ENCODE measurements at regions not wholly inside any gene's neighbourhood (a gene's known extent, or its start where the extent isn't known, plus 50 kb on each side); places are given as distances from the start of the nearest gene placed in this dataset.

DNA sequence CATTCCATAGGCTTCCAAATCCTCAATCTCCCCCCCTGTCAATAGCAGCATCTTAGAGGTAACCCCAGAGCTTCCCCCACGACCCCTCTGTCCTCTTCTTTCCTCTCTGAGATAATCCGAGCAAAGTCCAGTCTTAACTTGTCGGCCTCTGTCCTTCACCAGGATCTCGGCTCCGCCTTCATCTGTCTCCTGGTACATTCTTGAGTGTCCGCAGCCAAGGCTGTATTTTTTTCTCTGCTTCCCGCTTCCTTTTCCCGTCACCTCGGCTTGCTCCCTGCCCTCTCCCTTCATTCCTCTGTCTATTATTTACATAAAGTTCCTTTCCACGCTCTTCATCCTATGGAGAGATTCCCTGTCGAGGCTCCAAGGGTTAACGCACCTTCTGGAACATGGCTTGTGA lies 153.9 kb upstream of the GSC start:
- Histone ChIP-seq H3K18ac (ENCODE audit: low read length) (no peak overlapping the region), H3K14ac (ENCODE audit: low read length) (no peak overlapping the region), H3K4ac (ENCODE audit: low read length) (no peak overlapping the region), H3K4me1 (ENCODE audit: control insufficient read depth in 2 of 2, insufficient read depth in 1 of 2, low read depth in 1 of 2, low read length in 2 of 2) (no peaks in the 10 kb centered on the region), H3K27ac (replicated peaks; ENCODE audit: low read length) (no peak overlapping the region), H3K4me3 (ENCODE audit: low read length in 2 of 2) (no peak overlapping the region), H2BK5ac (ENCODE audit: low read length) (no peak overlapping the region), H3K36me3 (replicated peaks in 1 of 2; ENCODE audit: control insufficient read depth in 2 of 2, insufficient read depth in 2 of 2, low read length in 2 of 2) (no peaks in the 10 kb centered on the region), H2AK5ac (ENCODE audit: low read depth, low read length) (no peak overlapping the region), H4K91ac (ENCODE audit: low read depth, low read length, poor library complexity) (no peak overlapping the region), H2AFZ (ENCODE audit: low read length) (no peak overlapping the region), H3K27me3 (ENCODE audit: control insufficient read depth in 3 of 3, insufficient read depth in 3 of 3, low read depth in 1 of 3, low read length in 3 of 3) (no peaks in the 10 kb centered on the region), H3K9ac (ENCODE audit: low read depth, low read length, poor library complexity) (no peak overlapping the region), H3K4me2 (ENCODE audit: insufficient read depth, low read length, poor library complexity, severe bottlenecking) (no peak overlapping the region), H3K23ac (ENCODE audit: low read depth, low read length, poor library complexity) (no peak overlapping the region), H4K8ac (ENCODE audit: low read depth, low read length) (no peak overlapping the region), H3K9me3 (replicated peaks in 1 of 2; ENCODE audit: control insufficient read depth in 2 of 2, insufficient read depth in 1 of 2, low read depth in 1 of 2, low read length in 2 of 2) (no peaks in the 10 kb centered on the region), H2BK15ac (ENCODE audit: low read length) (no peak overlapping the region), H3K79me1 (ENCODE audit: low read depth, low read length) (no peaks in the 10 kb centered on the region), H2BK120ac (ENCODE audit: low read depth, low read length) (no peak overlapping the region), H2BK12ac (ENCODE audit: low read length) (no peak overlapping the region)
- no peak for DNase-seq (ENCODE audit: low spot score)
- WGBS, 2 donors (ENCODE audit: extremely low coverage in 2 of 2, insufficient read length in 2 of 2, insufficient replicate concordance in 1 of 2) = no CpG with 5 or more reads among the region's 12 CpGs

DNA sequence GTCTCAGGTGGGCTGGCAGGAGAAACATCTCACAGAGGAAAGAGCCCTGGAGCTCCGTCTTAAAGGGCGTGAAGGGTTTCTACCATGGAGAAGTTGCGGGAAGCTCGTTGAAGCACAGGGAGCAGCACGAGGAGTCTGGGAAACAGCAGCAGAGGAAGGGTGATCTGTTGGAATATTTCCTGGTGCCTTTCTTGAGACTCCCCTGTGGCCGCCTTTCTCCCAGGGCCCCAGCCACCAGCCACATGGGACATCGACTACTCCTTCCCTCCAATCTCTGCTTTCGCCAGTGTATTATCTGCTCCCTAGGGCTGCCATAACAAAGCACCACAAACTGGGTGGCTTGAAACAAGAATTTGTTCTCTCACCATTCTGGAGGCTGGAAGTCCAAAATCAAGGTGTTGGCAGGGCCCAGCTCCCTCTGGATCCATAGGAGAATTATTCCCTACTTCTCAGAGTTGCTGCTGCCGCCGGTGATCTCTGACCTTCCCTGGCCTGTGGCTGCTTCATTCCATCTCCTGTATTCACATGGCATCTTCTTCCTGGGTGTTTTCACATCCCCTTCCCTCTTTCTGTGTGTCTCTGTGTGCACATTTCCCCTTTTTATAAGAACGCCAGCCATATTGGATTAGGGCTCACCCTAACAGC lies 152.8 kb upstream of the GSC start:
- DNase-seq (ENCODE audit: low spot score) = no peak
- WGBS, 2 donors (ENCODE audit: extremely low coverage in 2 of 2, insufficient read length in 2 of 2, insufficient replicate concordance in 1 of 2) = no CpG with 5 or more reads among the region's 11 CpGs
- Histone ChIP-seq H3K27ac (replicated peaks; ENCODE audit: low read length) (no peak overlapping the region), H3K79me1 (ENCODE audit: low read depth, low read length) (no peaks in the 10 kb centered on the region), H3K4me1 (ENCODE audit: control insufficient read depth in 2 of 2, insufficient read depth in 1 of 2, low read depth in 1 of 2, low read length in 2 of 2) (no peaks in the 10 kb centered on the region), H3K23ac (ENCODE audit: low read depth, low read length, poor library complexity) (no peak overlapping the region), H2AFZ (ENCODE audit: low read length) (no peak overlapping the region), H2BK15ac (ENCODE audit: low read length) (no peak overlapping the region), H2BK5ac (ENCODE audit: low read length) (no peak overlapping the region), H4K8ac (ENCODE audit: low read depth, low read length) (no peak overlapping the region), H2BK12ac (ENCODE audit: low read length) (no peak overlapping the region), H3K14ac (ENCODE audit: low read length) (no peak overlapping the region), H4K91ac (ENCODE audit: low read depth, low read length, poor library complexity) (no peak overlapping the region), H3K9me3 (replicated peaks in 1 of 2; ENCODE audit: control insufficient read depth in 2 of 2, insufficient read depth in 1 of 2, low read depth in 1 of 2, low read length in 2 of 2) (no peaks in the 10 kb centered on the region), H2AK5ac (ENCODE audit: low read depth, low read length) (no peak overlapping the region), H3K4me3 (ENCODE audit: low read length in 2 of 2) (no peak overlapping the region), H3K4me2 (ENCODE audit: insufficient read depth, low read length, poor library complexity, severe bottlenecking) (no peak overlapping the region), H3K4ac (ENCODE audit: low read length) (no peak overlapping the region), H3K36me3 (replicated peaks in 1 of 2; ENCODE audit: control insufficient read depth in 2 of 2, insufficient read depth in 2 of 2, low read length in 2 of 2) (no peaks in the 10 kb centered on the region), H2BK120ac (ENCODE audit: low read depth, low read length) (no peak overlapping the region), H3K27me3 (ENCODE audit: control insufficient read depth in 3 of 3, insufficient read depth in 3 of 3, low read depth in 1 of 3, low read length in 3 of 3) (no peaks in the 10 kb centered on the region), H3K9ac (ENCODE audit: low read depth, low read length, poor library complexity) (no peak overlapping the region), H3K18ac (ENCODE audit: low read length) (no peak overlapping the region)

DNA sequence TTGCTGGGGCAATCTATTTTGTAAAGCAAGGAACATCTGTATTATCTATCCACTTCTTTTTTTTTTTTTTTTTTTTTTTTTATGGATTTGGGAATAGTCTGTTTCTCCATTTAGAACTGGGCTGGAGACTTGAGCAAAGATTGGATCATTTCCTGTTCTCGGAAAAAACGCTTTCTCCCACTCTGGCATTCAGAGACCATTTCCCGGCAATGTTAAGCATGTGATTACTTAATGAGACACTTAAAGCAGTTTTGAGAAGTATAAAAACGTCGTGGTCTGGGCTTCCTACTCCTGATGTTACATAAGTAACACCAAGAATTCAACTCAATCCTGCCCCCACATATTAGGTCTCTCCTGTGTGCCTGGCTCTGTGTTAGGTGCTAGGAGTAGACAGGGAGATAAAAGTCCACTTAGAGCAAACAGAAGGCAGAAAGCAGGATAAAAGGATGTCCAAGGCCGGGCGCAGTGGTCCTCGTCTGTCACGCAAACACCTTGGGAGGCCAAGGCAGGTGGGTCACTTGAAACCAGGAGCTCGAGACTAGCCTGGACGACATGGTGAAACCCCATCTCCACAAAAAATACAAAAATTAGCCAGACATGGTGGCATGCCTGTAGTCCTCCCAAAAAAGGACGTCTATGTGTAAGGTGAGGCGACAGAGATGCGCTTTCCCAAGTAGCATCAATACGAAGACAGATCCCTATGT lies 152.1 kb upstream of the GSC start:
- no peak overlapping the region for H2BK15ac ChIP-seq (ENCODE audit: low read length)
- no peak overlapping the region for H4K91ac ChIP-seq (ENCODE audit: low read depth, low read length, poor library complexity)
- H3K18ac ChIP-seq (ENCODE audit: low read length) = no peak overlapping the region
- H2BK5ac ChIP-seq (ENCODE audit: low read length) = no peak overlapping the region
- H3K23ac ChIP-seq (ENCODE audit: low read depth, low read length, poor library complexity) = no peak overlapping the region
- no peaks in the 10 kb centered on the region for H3K4me1 ChIP-seq (ENCODE audit: control insufficient read depth in 2 of 2, insufficient read depth in 1 of 2, low read depth in 1 of 2, low read length in 2 of 2)
- no peak overlapping the region for H2AK5ac ChIP-seq (ENCODE audit: low read depth, low read length)
- no peaks in the 10 kb centered on the region for H3K36me3 ChIP-seq (replicated peaks in 1 of 2; ENCODE audit: control insufficient read depth in 2 of 2, insufficient read depth in 2 of 2, low read length in 2 of 2)
- H4K8ac ChIP-seq (ENCODE audit: low read depth, low read length) = no peak overlapping the region
- H3K14ac ChIP-seq (ENCODE audit: low read length) = no peak overlapping the region
- H3K4me3 ChIP-seq (ENCODE audit: low read length in 2 of 2) = no peak overlapping the region
- no peak overlapping the region for H3K4me2 ChIP-seq (ENCODE audit: insufficient read depth, low read length, poor library complexity, severe bottlenecking)
- H3K27ac ChIP-seq (replicated peaks; ENCODE audit: low read length) = no peak overlapping the region
- H2BK12ac ChIP-seq (ENCODE audit: low read length) = no peak overlapping the region
- no CpG with 5 or more reads among the region's 15 CpGs for WGBS, 2 donors (ENCODE audit: extremely low coverage in 2 of 2, insufficient read length in 2 of 2, insufficient replicate concordance in 1 of 2)
- no peaks in the 10 kb centered on the region for H3K27me3 ChIP-seq (ENCODE audit: control insufficient read depth in 3 of 3, insufficient read depth in 3 of 3, low read depth in 1 of 3, low read length in 3 of 3)
- DNase-seq (ENCODE audit: low spot score) = no peak
- H3K4ac ChIP-seq (ENCODE audit: low read length) = no peak overlapping the region
- H2BK120ac ChIP-seq (ENCODE audit: low read depth, low read length) = no peak overlapping the region
- H2AFZ ChIP-seq (ENCODE audit: low read length) = no peak overlapping the region
- H3K79me1 ChIP-seq (ENCODE audit: low read depth, low read length) = no peaks in the 10 kb centered on the region
- no peaks in the 10 kb centered on the region for H3K9me3 ChIP-seq (replicated peaks in 1 of 2; ENCODE audit: control insufficient read depth in 2 of 2, insufficient read depth in 1 of 2, low read depth in 1 of 2, low read length in 2 of 2)
- H3K9ac ChIP-seq (ENCODE audit: low read depth, low read length, poor library complexity) = no peak overlapping the region

DNA sequence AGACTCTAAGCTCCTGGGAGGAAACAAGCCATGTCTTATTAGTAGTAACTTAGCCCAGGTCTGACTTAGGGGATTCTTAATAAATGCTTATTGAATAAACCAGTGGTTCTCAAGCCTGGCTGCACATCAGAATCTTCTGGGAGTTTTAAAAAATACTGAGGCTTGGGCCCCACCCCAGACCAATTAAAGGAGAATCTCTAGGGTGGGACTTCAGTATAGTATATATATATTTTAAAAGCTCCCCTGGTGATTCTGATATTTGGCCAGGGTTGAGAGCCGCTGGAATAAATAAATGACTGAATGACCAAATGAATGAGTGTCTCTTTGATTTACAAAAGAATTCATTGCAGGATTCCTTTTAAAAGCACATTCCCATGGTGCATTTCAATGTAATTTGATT lies 151.5 kb upstream of the GSC start:
- Histone ChIP-seq H4K91ac (ENCODE audit: low read depth, low read length, poor library complexity) (no peak overlapping the region), H3K4me2 (ENCODE audit: insufficient read depth, low read length, poor library complexity, severe bottlenecking) (no peak overlapping the region), H3K4me3 (ENCODE audit: low read length in 2 of 2) (no peak overlapping the region), H3K27me3 (ENCODE audit: control insufficient read depth in 3 of 3, insufficient read depth in 3 of 3, low read depth in 1 of 3, low read length in 3 of 3) (no peaks in the 10 kb centered on the region), H3K9ac (ENCODE audit: low read depth, low read length, poor library complexity) (no peak overlapping the region), H3K79me1 (ENCODE audit: low read depth, low read length) (no peaks in the 10 kb centered on the region), H3K9me3 (replicated peaks in 1 of 2; ENCODE audit: control insufficient read depth in 2 of 2, insufficient read depth in 1 of 2, low read depth in 1 of 2, low read length in 2 of 2) (no peaks in the 10 kb centered on the region), H3K4ac (ENCODE audit: low read length) (no peak overlapping the region), H3K14ac (ENCODE audit: low read length) (no peak overlapping the region), H3K23ac (ENCODE audit: low read depth, low read length, poor library complexity) (no peak overlapping the region), H2BK15ac (ENCODE audit: low read length) (no peak overlapping the region), H3K36me3 (replicated peaks in 1 of 2; ENCODE audit: control insufficient read depth in 2 of 2, insufficient read depth in 2 of 2, low read length in 2 of 2) (no peaks in the 10 kb centered on the region), H2AFZ (ENCODE audit: low read length) (no peak overlapping the region), H2BK12ac (ENCODE audit: low read length) (no peak overlapping the region), H3K4me1 (ENCODE audit: control insufficient read depth in 2 of 2, insufficient read depth in 1 of 2, low read depth in 1 of 2, low read length in 2 of 2) (no peaks in the 10 kb centered on the region), H3K27ac (replicated peaks; ENCODE audit: low read length) (no peak overlapping the region), H2AK5ac (ENCODE audit: low read depth, low read length) (no peak overlapping the region), H3K18ac (ENCODE audit: low read length) (no peak overlapping the region), H2BK5ac (ENCODE audit: low read length) (no peak overlapping the region), H2BK120ac (ENCODE audit: low read depth, low read length) (no peak overlapping the region), H4K8ac (ENCODE audit: low read depth, low read length) (no peak overlapping the region)
- no peak for DNase-seq (ENCODE audit: low spot score)
- WGBS, 2 donors (ENCODE audit: extremely low coverage in 2 of 2, insufficient read length in 2 of 2, insufficient replicate concordance in 1 of 2) = no CpG with 5 or more reads among the region's 1 CpG

All from neuronal stem cell (in vitro differentiated cells).